ENCODE measurements at regions not wholly inside any gene's neighbourhood (a gene's known extent, or its start where the extent isn't known, plus 50 kb on each side); places are given as distances from the start of the nearest gene placed in this dataset.
"Not testable (repeated sequence)": the region's sequence is repeated elsewhere in the genome, so short reads cannot be mapped to it uniquely, and the experiment has no call there.

DNA sequence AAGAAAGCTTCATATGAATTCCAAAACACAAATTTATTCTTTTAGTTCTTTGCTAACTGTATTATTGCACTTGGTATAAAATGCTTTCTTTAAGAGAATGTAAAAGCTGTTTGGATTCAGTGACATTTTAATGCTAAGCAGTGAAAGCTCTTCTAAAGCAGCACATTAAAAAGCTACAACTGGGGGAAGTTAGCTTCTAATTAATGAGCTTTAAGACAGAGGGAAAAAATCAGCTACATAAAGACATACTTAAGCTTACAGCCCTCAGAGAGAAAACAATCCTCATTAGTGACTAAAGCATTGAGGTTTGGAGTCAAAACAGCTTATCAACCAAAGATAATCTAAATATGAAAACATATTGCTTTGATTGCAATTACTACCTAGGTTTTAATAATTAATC lies 1222.2 kb upstream of the SPRY2 start:
- H3K27me3 ChIP-seq (replicated peaks in 2 of 5; ENCODE audit: control insufficient read depth in 4 of 5, insufficient read depth in 5 of 5, low read length in 4 of 5), result no peaks in the 10 kb centered on the region
- POLR2A ChIA-PET, result no interaction called here
- H3K4me1 ChIP-seq (ENCODE audit: control extremely low read depth in 1 of 4, control insufficient read depth in 4 of 4, insufficient read depth in 4 of 4, low read length in 3 of 4), result no peaks in the 10 kb centered on the region
- no peak overlapping the region for H3K4me3 ChIP-seq (ENCODE audit: control insufficient read depth in 1 of 7, extremely low read depth in 1 of 7, insufficient read depth in 4 of 7, low read depth in 2 of 7, low read length in 6 of 7)
- H3K27ac ChIP-seq (ENCODE audit: insufficient read depth in 1 of 2, low read depth in 1 of 2, low read length in 2 of 2, poor library complexity in 1 of 2, severe bottlenecking in 2 of 2), result no peak overlapping the region
- H3K9me3 ChIP-seq (ENCODE audit: control extremely low read depth in 1 of 5, control insufficient read depth in 4 of 5, insufficient read depth in 2 of 5, low read depth in 1 of 5, low read length in 4 of 5), result no peaks in the 10 kb centered on the region
- no peak for DNase-seq
- CTCF ChIA-PET, result interaction anchor here (1.4 kb wide), 1 partner anchor 9 kb away, joined by 3 read pairs; no protein-coding TSS in a partner anchor
- H3K36me3 ChIP-seq (ENCODE audit: control insufficient read depth in 4 of 4, insufficient read depth in 4 of 4, low read length in 3 of 4), result no peaks in the 10 kb centered on the region

GRCh38 chr13:81562598-81562997 lies 1221.7 kb upstream of the SPRY2 start:
- WGBS (ENCODE audit: insufficient coverage), result 100% methylated on average over 1 of the region's 2 CpGs
- no peaks in the 10 kb centered on the region for H3K27me3 ChIP-seq (replicated peaks in 2 of 5; ENCODE audit: control insufficient read depth in 4 of 5, insufficient read depth in 5 of 5, low read length in 4 of 5)
- DNase-seq, result no peak
- H3K9me3 ChIP-seq (ENCODE audit: control extremely low read depth in 1 of 5, control insufficient read depth in 4 of 5, insufficient read depth in 2 of 5, low read depth in 1 of 5, low read length in 4 of 5), result no peaks in the 10 kb centered on the region
- POLR2A ChIA-PET, result no interaction called here
- no peaks in the 10 kb centered on the region for H3K36me3 ChIP-seq (ENCODE audit: control insufficient read depth in 4 of 4, insufficient read depth in 4 of 4, low read length in 3 of 4)
- CTCF ChIA-PET, result interaction anchor here (1.3 to 1.4 kb wide), 2 partner anchors 10 to 23 kb away, joined by 3 to 4 read pairs; no protein-coding TSS in a partner anchor
- no peak overlapping the region for H3K4me3 ChIP-seq (ENCODE audit: control insufficient read depth in 1 of 7, extremely low read depth in 1 of 7, insufficient read depth in 4 of 7, low read depth in 2 of 7, low read length in 6 of 7)
- no peak overlapping the region for H3K27ac ChIP-seq (ENCODE audit: insufficient read depth in 1 of 2, low read depth in 1 of 2, low read length in 2 of 2, poor library complexity in 1 of 2, severe bottlenecking in 2 of 2)
- H3K4me1 ChIP-seq (ENCODE audit: control extremely low read depth in 1 of 4, control insufficient read depth in 4 of 4, insufficient read depth in 4 of 4, low read length in 3 of 4), result no peaks in the 10 kb centered on the region

DNA sequence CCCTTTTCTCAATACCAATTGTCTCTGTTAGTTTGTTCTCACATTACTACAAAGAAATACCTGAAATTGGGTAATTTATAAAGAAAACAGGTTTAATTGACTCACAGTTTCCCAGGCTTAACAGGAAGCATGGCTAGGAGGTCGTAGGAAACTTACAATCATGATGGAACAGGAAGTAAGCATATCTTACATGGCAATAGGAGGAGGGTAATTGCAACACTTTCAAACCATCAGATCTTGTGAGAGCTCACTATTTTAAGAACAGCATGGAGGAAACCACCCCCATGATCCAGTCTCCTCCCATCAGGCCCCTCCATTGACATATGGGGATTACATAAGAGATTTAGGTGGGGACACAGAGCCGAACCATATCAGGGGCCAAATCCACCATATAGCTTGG lies 1210.1 kb upstream of the SPRY2 start:
- ChIA-PET CTCF (no interaction called here), POLR2A (no interaction called here)
- H3K27ac ChIP-seq (ENCODE audit: insufficient read depth in 1 of 2, low read depth in 1 of 2, low read length in 2 of 2, poor library complexity in 1 of 2, severe bottlenecking in 2 of 2), result no peak overlapping the region
- no peaks in the 10 kb centered on the region for H3K36me3 ChIP-seq (ENCODE audit: control insufficient read depth in 4 of 4, insufficient read depth in 4 of 4, low read length in 3 of 4)
- DNase-seq, result no peak
- H3K4me1 ChIP-seq (ENCODE audit: control extremely low read depth in 1 of 4, control insufficient read depth in 4 of 4, insufficient read depth in 4 of 4, low read length in 3 of 4), result no peaks in the 10 kb centered on the region
- no peaks in the 10 kb centered on the region for H3K27me3 ChIP-seq (replicated peaks in 2 of 5; ENCODE audit: control insufficient read depth in 4 of 5, insufficient read depth in 5 of 5, low read length in 4 of 5)
- peaks cover 0 to 7% (median 3%) of the 10 kb centered on the region in 5 experiments for H3K9me3 ChIP-seq (ENCODE audit: control extremely low read depth in 1 of 5, control insufficient read depth in 4 of 5, insufficient read depth in 2 of 5, low read depth in 1 of 5, low read length in 4 of 5)
- whole genome bisulfite sequencing (ENCODE audit: insufficient coverage), result 67% methylated on average over 1 of the region's 2 CpGs
- no peak overlapping the region for H3K4me3 ChIP-seq (ENCODE audit: control insufficient read depth in 1 of 7, extremely low read depth in 1 of 7, insufficient read depth in 4 of 7, low read depth in 2 of 7, low read length in 6 of 7)

DNA sequence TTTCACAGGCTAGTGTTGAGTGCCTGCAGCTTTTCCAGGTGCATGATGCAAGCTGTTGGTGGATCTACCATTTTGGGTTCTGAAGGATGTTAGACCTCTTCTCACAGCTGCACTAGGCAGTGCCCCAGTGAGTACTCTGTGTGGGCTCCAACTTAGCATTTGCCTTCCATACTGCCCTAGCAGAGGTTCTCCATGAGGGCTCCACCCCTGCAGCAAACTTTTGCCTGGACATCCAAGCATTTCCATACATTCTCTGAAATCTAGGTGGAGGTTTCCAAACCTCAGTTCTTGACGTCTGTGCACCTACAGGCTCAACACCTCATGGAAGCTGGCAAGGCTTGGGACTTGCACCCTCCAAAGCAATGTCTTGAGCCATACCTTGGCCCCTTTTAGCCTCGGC lies 1205.4 kb upstream of the SPRY2 start:
- WGBS (ENCODE audit: insufficient coverage), result 96% methylated on average over 2 of the region's 2 CpGs
- H3K27me3 ChIP-seq (replicated peaks in 2 of 5; ENCODE audit: control insufficient read depth in 4 of 5, insufficient read depth in 5 of 5, low read length in 4 of 5); POLR2A ChIA-PET; H3K36me3 ChIP-seq (ENCODE audit: control insufficient read depth in 4 of 4, insufficient read depth in 4 of 4, low read length in 3 of 4); DNase-seq; H3K4me3 ChIP-seq (ENCODE audit: control insufficient read depth in 1 of 7, extremely low read depth in 1 of 7, insufficient read depth in 4 of 7, low read depth in 2 of 7, low read length in 6 of 7); H3K27ac ChIP-seq (ENCODE audit: insufficient read depth in 1 of 2, low read depth in 1 of 2, low read length in 2 of 2, poor library complexity in 1 of 2, severe bottlenecking in 2 of 2); CTCF ChIA-PET; H3K4me1 ChIP-seq (ENCODE audit: control extremely low read depth in 1 of 4, control insufficient read depth in 4 of 4, insufficient read depth in 4 of 4, low read length in 3 of 4); H3K9me3 ChIP-seq (ENCODE audit: control extremely low read depth in 1 of 5, control insufficient read depth in 4 of 5, insufficient read depth in 2 of 5, low read depth in 1 of 5, low read length in 4 of 5): not testable (repeated sequence)

- Histone ChIP-seq H3K4me3 (ENCODE audit: control insufficient read depth in 1 of 7, extremely low read depth in 1 of 7, insufficient read depth in 4 of 7, low read depth in 2 of 7, low read length in 6 of 7) (no peak overlapping the region), H3K9me3 (ENCODE audit: control extremely low read depth in 1 of 5, control insufficient read depth in 4 of 5, insufficient read depth in 2 of 5, low read depth in 1 of 5, low read length in 4 of 5) (no peaks in the 10 kb centered on the region), H3K27me3 (replicated peaks in 2 of 5; ENCODE audit: control insufficient read depth in 4 of 5, insufficient read depth in 5 of 5, low read length in 4 of 5) (no peaks in the 10 kb centered on the region), H3K27ac (ENCODE audit: insufficient read depth in 1 of 2, low read depth in 1 of 2, low read length in 2 of 2, poor library complexity in 1 of 2, severe bottlenecking in 2 of 2) (no peak overlapping the region), H3K4me1 (ENCODE audit: control extremely low read depth in 1 of 4, control insufficient read depth in 4 of 4, insufficient read depth in 4 of 4, low read length in 3 of 4) (no peaks in the 10 kb centered on the region), H3K36me3 (ENCODE audit: control insufficient read depth in 4 of 4, insufficient read depth in 4 of 4, low read length in 3 of 4) (no peaks in the 10 kb centered on the region)
- ChIA-PET POLR2A (no interaction called here), CTCF (interaction anchor here (0.7 to 0.9 kb wide), 3 partner anchors 14 to 75 kb away, joined by 3 read pairs; no protein-coding TSS in a partner anchor)
- no CpG with 5 or more reads among the region's 1 CpG for WGBS (ENCODE audit: insufficient coverage)
- peak; percentile 13 to 55 (median 51) for DNase-seq
Measured at GRCh38 chr13:81540777-81541176, 1199.9 kb upstream of the SPRY2 start.

DNA sequence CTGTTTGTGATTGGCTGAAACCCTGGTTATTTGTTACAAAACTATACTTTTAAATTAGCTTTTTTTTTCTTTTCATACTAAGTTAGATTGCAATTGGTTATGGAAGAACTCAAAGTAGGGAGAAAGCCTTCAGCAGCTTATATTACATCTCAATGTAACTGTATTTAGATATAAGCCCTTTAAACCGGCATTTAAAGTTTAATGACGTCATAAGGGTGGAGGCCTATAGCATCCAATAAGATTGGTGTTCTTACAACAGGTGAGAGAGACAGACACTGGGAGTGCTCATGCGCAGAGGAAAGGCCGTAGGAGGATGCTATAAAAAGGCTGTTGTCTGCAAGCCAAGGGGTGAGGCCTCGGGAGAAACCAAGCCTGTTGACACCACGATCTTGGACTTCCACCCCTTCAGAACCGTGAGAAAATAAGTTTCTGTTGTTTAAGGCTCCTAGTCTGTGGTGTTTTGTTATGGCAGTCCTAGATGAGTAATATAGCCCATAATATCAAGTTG lies 1198.8 kb upstream of the SPRY2 start:
- no peaks in the 10 kb centered on the region for H3K27me3 ChIP-seq (replicated peaks in 2 of 5; ENCODE audit: control insufficient read depth in 4 of 5, insufficient read depth in 5 of 5, low read length in 4 of 5)
- no peaks in the 10 kb centered on the region for H3K9me3 ChIP-seq (ENCODE audit: control extremely low read depth in 1 of 5, control insufficient read depth in 4 of 5, insufficient read depth in 2 of 5, low read depth in 1 of 5, low read length in 4 of 5)
- 96% methylated on average over 4 of the region's 7 CpGs for WGBS (ENCODE audit: insufficient coverage)
- H3K4me3 ChIP-seq (ENCODE audit: control insufficient read depth in 1 of 7, extremely low read depth in 1 of 7, insufficient read depth in 4 of 7, low read depth in 2 of 7, low read length in 6 of 7), result no peak overlapping the region
- CTCF ChIA-PET, result interaction anchor here (1.0 to 1.6 kb wide), 4 partner anchors 22 to 333 kb away, joined by 3 to 7 read pairs (median 4); no protein-coding TSS in a partner anchor
- H3K36me3 ChIP-seq (ENCODE audit: control insufficient read depth in 4 of 4, insufficient read depth in 4 of 4, low read length in 3 of 4), result no peaks in the 10 kb centered on the region
- POLR2A ChIA-PET, result no interaction called here
- H3K4me1 ChIP-seq (ENCODE audit: control extremely low read depth in 1 of 4, control insufficient read depth in 4 of 4, insufficient read depth in 4 of 4, low read length in 3 of 4), result no peaks in the 10 kb centered on the region
- no peak for DNase-seq
- no peak overlapping the region for H3K27ac ChIP-seq (ENCODE audit: insufficient read depth in 1 of 2, low read depth in 1 of 2, low read length in 2 of 2, poor library complexity in 1 of 2, severe bottlenecking in 2 of 2)

- no peak overlapping the region for H3K27ac ChIP-seq (ENCODE audit: insufficient read depth in 1 of 2, low read depth in 1 of 2, low read length in 2 of 2, poor library complexity in 1 of 2, severe bottlenecking in 2 of 2)
- H3K36me3 ChIP-seq (ENCODE audit: control insufficient read depth in 4 of 4, insufficient read depth in 4 of 4, low read length in 3 of 4), result no peaks in the 10 kb centered on the region
- H3K4me1 ChIP-seq (ENCODE audit: control extremely low read depth in 1 of 4, control insufficient read depth in 4 of 4, insufficient read depth in 4 of 4, low read length in 3 of 4), result no peaks in the 10 kb centered on the region
- H3K4me3 ChIP-seq (ENCODE audit: control insufficient read depth in 1 of 7, extremely low read depth in 1 of 7, insufficient read depth in 4 of 7, low read depth in 2 of 7, low read length in 6 of 7), result no peak overlapping the region
- WGBS (ENCODE audit: insufficient coverage), result no CpG with 5 or more reads among the region's 3 CpGs
- DNase-seq, result no peak
- H3K9me3 ChIP-seq (ENCODE audit: control extremely low read depth in 1 of 5, control insufficient read depth in 4 of 5, insufficient read depth in 2 of 5, low read depth in 1 of 5, low read length in 4 of 5), result no peaks in the 10 kb centered on the region
- POLR2A ChIA-PET, result interaction anchor here (0.6 kb wide), 1 partner anchor 1193 kb away, joined by 3 read pairs; no protein-coding TSS in a partner anchor
- CTCF ChIA-PET, result no interaction called here
- no peaks in the 10 kb centered on the region for H3K27me3 ChIP-seq (replicated peaks in 2 of 5; ENCODE audit: control insufficient read depth in 4 of 5, insufficient read depth in 5 of 5, low read length in 4 of 5)
Measured at GRCh38 chr13:81498969-81499368, 1158.0 kb upstream of the SPRY2 start.

Measured in common myeloid progenitor, CD34-positive (primary cell).